Endodermal cell (in vitro differentiated cells): ENCODE measurements at regions not wholly inside any gene's neighbourhood (a gene's known extent, or its start where the extent isn't known, plus 50 kb on each side); places are given as distances from the start of the nearest gene placed in this dataset.

Source experiments
- DNase-seq: peaks from one replicate; pipeline ENCODE4 v3.0.0-alpha.2; 2017
- H3K27ac ChIP-seq: 2 replicates; pipeline ENCODE4 v1.5.1; 2013; ENCODE audit warnings: mild to moderate bottlenecking, low read depth, low read length, moderate library complexity
- H3K27me3 ChIP-seq: 2 replicates; pipeline ENCODE4 v1.6.1; 2013; ENCODE audit warnings: mild to moderate bottlenecking, low read length, moderate library complexity; ENCODE audit not compliant: insufficient read depth, control insufficient read depth, poor library complexity, severe bottlenecking
- H3K36me3 ChIP-seq: 2 replicates; pipeline ENCODE4 v1.7.0; 2013; ENCODE audit warnings: mild to moderate bottlenecking, low read length, moderate library complexity; ENCODE audit not compliant: control insufficient read depth, insufficient read depth
- H3K4me1 ChIP-seq: one replicate; pipeline ENCODE4 v1.7.0; 2013; ENCODE audit warnings: low read length; ENCODE audit not compliant: control insufficient read depth, insufficient read depth
- H3K4me3 ChIP-seq: 2 replicates; pipeline ENCODE4 v1.5.1; 2013; ENCODE audit warnings: mild to moderate bottlenecking, low read length, moderate library complexity
- H3K9ac ChIP-seq: 2 replicates; pipeline ENCODE4 v1.6.1; 2013; ENCODE audit warnings: mild to moderate bottlenecking, low read length, moderate library complexity; ENCODE audit not compliant: poor library complexity, severe bottlenecking; ENCODE audit errors: extremely low read depth
- H3K9me3 ChIP-seq: 2 replicates; pipeline ENCODE4 v1.6.1; 2013; ENCODE audit warnings: mild to moderate bottlenecking, low read length, moderate library complexity; ENCODE audit not compliant: control insufficient read depth
- H3K27ac Mint-ChIP-seq: 2 replicates; pipeline ENCODE4 v1.8.0; 2020; ENCODE audit warnings: mixed read lengths
- H3K27me3 Mint-ChIP-seq: 2 replicates; pipeline ENCODE4 v1.8.0; 2021; ENCODE audit warnings: mild to moderate bottlenecking, mixed read lengths; ENCODE audit not compliant: insufficient read depth
- H3K36me3 Mint-ChIP-seq: 2 replicates; pipeline ENCODE4 v1.8.0; 2020; ENCODE audit warnings: low read depth, mixed read lengths
- H3K4me1 Mint-ChIP-seq: 2 replicates; pipeline ENCODE4 v1.8.0; 2020; ENCODE audit warnings: mixed read lengths
- H3K4me3 Mint-ChIP-seq: 2 replicates; pipeline ENCODE4 v1.8.0; 2020; ENCODE audit warnings: mild to moderate bottlenecking, moderate library complexity, mixed read lengths
- H3K9me3 Mint-ChIP-seq: 2 replicates; pipeline ENCODE4 v1.8.0; 2020; ENCODE audit warnings: mild to moderate bottlenecking, mixed read lengths
- WGBS, 2 experiments: methylation state at CpG; one replicate each; pipeline versions ENCODE4 v1.1.5 to v1.1.7; 2013; ENCODE audit warnings: missing lambda C conversion rate in 2 of 2, mixed read lengths in 1 of 2; ENCODE audit not compliant: insufficient coverage in 1 of 2, insufficient read length in 1 of 2; 5-methylcytosine and 5-hydroxymethylcytosine counted together
- TF ChIP-seq, protein P1 (sequence below): fragments of 200-600 bp; sonication (generic); conservative IDR thresholded peaks from 2 replicates; pipeline ENCODE4 v1.5.0; 2021; ENCODE audit warnings: antibody characterized with exemption, mild to moderate bottlenecking

DNA sequence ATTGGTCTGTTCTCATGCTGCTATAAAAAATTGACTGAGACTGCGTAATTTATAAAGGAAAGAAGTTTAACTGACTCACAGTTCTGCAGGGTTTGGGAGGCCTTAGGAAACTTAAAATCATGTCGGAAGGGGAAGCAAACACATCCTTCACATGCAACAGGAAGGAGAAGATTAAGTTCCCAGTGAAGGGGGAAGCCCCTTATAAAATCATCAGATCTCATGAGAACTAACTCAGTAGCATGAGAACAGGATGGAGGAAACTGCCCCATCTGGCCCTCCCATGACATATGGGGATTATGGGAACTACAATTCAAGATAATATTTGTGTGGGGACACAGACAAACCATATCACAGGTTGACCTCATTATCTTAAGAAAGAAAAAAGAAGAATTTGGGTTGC is 134.5 kb downstream of the PPP1R3A start:
- H3K9me3 Mint-ChIP-seq, result no peaks in the 10 kb centered on the region
- WGBS, 2 experiments, result 80 to 100% methylated on average over 1 to 2 of the region's 2 CpGs
- no peak overlapping the region for H3K27ac Mint-ChIP-seq
- H3K9ac ChIP-seq, result no peak overlapping the region
- H3K4me1 ChIP-seq, result no peaks in the 10 kb centered on the region
- no peaks in the 10 kb centered on the region for H3K9me3 ChIP-seq
- no peak overlapping the region for H3K27ac ChIP-seq
- H3K4me3 ChIP-seq, result no peak overlapping the region
- H3K4me3 Mint-ChIP-seq, result no peak overlapping the region
- no peaks in the 10 kb centered on the region for H3K4me1 Mint-ChIP-seq
- no peaks in the 10 kb centered on the region for H3K36me3 ChIP-seq
- TF ChIP-seq, protein P1, sequence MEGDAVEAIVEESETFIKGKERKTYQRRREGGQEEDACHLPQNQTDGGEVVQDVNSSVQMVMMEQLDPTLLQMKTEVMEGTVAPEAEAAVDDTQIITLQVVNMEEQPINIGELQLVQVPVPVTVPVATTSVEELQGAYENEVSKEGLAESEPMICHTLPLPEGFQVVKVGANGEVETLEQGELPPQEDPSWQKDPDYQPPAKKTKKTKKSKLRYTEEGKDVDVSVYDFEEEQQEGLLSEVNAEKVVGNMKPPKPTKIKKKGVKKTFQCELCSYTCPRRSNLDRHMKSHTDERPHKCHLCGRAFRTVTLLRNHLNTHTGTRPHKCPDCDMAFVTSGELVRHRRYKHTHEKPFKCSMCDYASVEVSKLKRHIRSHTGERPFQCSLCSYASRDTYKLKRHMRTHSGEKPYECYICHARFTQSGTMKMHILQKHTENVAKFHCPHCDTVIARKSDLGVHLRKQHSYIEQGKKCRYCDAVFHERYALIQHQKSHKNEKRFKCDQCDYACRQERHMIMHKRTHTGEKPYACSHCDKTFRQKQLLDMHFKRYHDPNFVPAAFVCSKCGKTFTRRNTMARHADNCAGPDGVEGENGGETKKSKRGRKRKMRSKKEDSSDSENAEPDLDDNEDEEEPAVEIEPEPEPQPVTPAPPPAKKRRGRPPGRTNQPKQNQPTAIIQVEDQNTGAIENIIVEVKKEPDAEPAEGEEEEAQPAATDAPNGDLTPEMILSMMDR, result no peak
- no peaks in the 10 kb centered on the region for H3K27me3 Mint-ChIP-seq
- no peaks in the 10 kb centered on the region for H3K27me3 ChIP-seq
- no peaks in the 10 kb centered on the region for H3K36me3 Mint-ChIP-seq
- no peak for DNase-seq

GRCh38 chr7:113783403-113783802 is 135.4 kb downstream of the PPP1R3A start:
- Mint-ChIP-seq H3K27ac (no peak overlapping the region), H3K36me3 (no peaks in the 10 kb centered on the region), H3K4me3 (no peak overlapping the region), H3K27me3 (no peaks in the 10 kb centered on the region), H3K4me1 (no peaks in the 10 kb centered on the region), H3K9me3 (no peaks in the 10 kb centered on the region)
- WGBS, 2 experiments, result 88 to 93% methylated on average over 2 to 4 of the region's 4 CpGs
- TF ChIP-seq, protein P1, result no peak
- H3K9ac ChIP-seq, result no peak overlapping the region
- no peak overlapping the region for H3K27ac ChIP-seq
- H3K27me3 ChIP-seq, result no peaks in the 10 kb centered on the region
- H3K9me3 ChIP-seq, result no peaks in the 10 kb centered on the region
- H3K36me3 ChIP-seq, result no peaks in the 10 kb centered on the region
- no peak overlapping the region for H3K4me3 ChIP-seq
- no peak for DNase-seq
- no peaks in the 10 kb centered on the region for H3K4me1 ChIP-seq

GRCh38 chr7:113775804-113776203 is 143.0 kb downstream of the PPP1R3A start:
- TF ChIP-seq, protein P1, result no peak
- no peak overlapping the region for H3K4me3 Mint-ChIP-seq
- Histone ChIP-seq H3K27ac (no peak overlapping the region), H3K27me3 (no peaks in the 10 kb centered on the region), H3K36me3 (no peaks in the 10 kb centered on the region), H3K9me3 (no peaks in the 10 kb centered on the region), H3K4me1 (no peaks in the 10 kb centered on the region), H3K4me3 (no peak overlapping the region), H3K9ac (no peak overlapping the region)
- WGBS, 2 experiments, result 78 to 95% methylated on average over 1 of the region's 1 CpG
- H3K4me1 Mint-ChIP-seq, result no peaks in the 10 kb centered on the region
- no peaks in the 10 kb centered on the region for H3K36me3 Mint-ChIP-seq
- no peaks in the 10 kb centered on the region for H3K27me3 Mint-ChIP-seq
- H3K9me3 Mint-ChIP-seq, result no peaks in the 10 kb centered on the region
- H3K27ac Mint-ChIP-seq, result no peak overlapping the region
- no peak for DNase-seq
